ENCODE measurements at regions not wholly inside any gene's neighbourhood (a gene's known extent, or its start where the extent isn't known, plus 50 kb on each side); places are given as distances from the start of the nearest gene placed in this dataset.

- TF ChIP-seq FOXM1 (IDR thresholded peaks at IDR 0.05; ENCODE audit: borderline replicate concordance) (no peak), TARDBP (IDR thresholded peaks at IDR 0.05) (no peak), ARNT (IDR thresholded peaks at IDR 0.05) (no peak), SUZ12 (IDR thresholded peaks at IDR 0.05) (no peak), SP1 (IDR thresholded peaks at IDR 0.05) (no peak), L3MBTL2 (conservative IDR thresholded peaks at IDR 0.05) (no peak)
These were observed 645.1 kb upstream of the RBFOX1 start for GRCh38 chr16:6687593-6687992.
